ENCODE measurements at regions not wholly inside any gene's neighbourhood (a gene's known extent, or its start where the extent isn't known, plus 50 kb on each side); places are given as distances from the start of the nearest gene placed in this dataset.

DNA sequence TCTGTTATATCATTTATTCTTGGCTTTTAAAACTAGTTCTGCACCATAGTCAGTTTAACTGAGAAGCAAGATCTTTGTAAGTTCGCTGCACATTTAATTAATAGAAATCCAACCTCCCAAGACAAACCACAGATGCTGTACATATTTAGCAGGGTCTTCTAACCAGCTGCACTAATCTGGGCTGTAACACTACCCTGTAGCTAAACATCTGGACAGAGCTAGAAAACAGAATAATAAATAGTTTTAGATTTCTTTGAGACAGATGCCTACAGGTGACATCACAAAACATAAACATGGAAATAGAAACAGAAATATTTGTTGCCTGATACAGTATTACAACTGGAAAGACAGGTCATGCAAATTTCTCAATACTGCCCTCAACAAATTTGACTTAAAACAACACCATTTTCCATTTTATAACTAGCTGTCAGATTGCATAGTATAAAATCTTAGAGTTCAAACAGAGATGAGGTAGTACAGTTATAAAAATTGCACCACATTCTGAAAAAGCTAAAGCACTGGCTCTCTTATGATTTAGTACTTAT lies 315.1 kb downstream of the NR4A2 start:
- Histone ChIP-seq H3K4me1 (no peaks in the 10 kb centered on the region), H3K27ac (no peak overlapping the region), H3K36me3 (no peaks in the 10 kb centered on the region), H3K4me3 (no peak overlapping the region), H3K27me3 (no peaks in the 10 kb centered on the region), H3K9me3 (no peaks in the 10 kb centered on the region)
- DNase-seq (ENCODE audit: extremely low spot score in 2 of 2), result no peak
- TF ChIP-seq, protein P1, sequence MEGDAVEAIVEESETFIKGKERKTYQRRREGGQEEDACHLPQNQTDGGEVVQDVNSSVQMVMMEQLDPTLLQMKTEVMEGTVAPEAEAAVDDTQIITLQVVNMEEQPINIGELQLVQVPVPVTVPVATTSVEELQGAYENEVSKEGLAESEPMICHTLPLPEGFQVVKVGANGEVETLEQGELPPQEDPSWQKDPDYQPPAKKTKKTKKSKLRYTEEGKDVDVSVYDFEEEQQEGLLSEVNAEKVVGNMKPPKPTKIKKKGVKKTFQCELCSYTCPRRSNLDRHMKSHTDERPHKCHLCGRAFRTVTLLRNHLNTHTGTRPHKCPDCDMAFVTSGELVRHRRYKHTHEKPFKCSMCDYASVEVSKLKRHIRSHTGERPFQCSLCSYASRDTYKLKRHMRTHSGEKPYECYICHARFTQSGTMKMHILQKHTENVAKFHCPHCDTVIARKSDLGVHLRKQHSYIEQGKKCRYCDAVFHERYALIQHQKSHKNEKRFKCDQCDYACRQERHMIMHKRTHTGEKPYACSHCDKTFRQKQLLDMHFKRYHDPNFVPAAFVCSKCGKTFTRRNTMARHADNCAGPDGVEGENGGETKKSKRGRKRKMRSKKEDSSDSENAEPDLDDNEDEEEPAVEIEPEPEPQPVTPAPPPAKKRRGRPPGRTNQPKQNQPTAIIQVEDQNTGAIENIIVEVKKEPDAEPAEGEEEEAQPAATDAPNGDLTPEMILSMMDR (IDR thresholded peaks at IDR 0.05), result no peak
- no peak for TF ChIP-seq POLR2A (IDR thresholded peaks at IDR 0.05)
- TF ChIP-seq POLR2AphosphoS5 (IDR thresholded peaks at IDR 0.05; ENCODE audit: insufficient read depth in 1 of 2, low read depth in 1 of 2), result no peak
- intact Hi-C loops (cut with DNase I), result no loop called here

DNA sequence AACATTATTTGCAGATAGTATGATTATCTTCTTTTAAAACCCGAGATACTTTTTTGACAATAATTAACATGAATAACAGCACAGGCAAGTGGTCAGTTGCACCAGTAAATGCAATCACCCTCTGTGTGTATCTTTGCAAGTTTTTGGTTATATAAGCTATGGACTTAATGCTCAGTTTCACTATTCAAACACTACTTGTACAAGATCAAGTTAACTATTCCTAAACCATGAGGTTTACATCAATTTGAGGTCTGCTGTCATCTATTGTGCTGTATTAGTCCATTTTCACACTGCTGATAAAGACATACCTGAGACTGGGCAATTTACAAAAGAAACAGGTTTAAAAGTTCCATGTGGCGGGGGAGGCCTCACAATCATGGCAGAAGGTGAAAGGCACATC lies 323.2 kb downstream of the NR4A2 start:
- no peaks in the 10 kb centered on the region for H3K36me3 ChIP-seq
- TF ChIP-seq POLR2A (IDR thresholded peaks at IDR 0.05) (no peak), POLR2AphosphoS5 (IDR thresholded peaks at IDR 0.05; ENCODE audit: insufficient read depth in 1 of 2, low read depth in 1 of 2) (no peak)
- TF ChIP-seq, protein P1 (IDR thresholded peaks at IDR 0.05), result no peak
- H3K4me3 ChIP-seq, result no peak overlapping the region
- H3K27ac ChIP-seq, result no peak overlapping the region
- intact Hi-C loops (cut with DNase I), result no loop called here
- no peaks in the 10 kb centered on the region for H3K9me3 ChIP-seq
- no peak for DNase-seq (ENCODE audit: extremely low spot score in 2 of 2)
- H3K4me1 ChIP-seq, result no peaks in the 10 kb centered on the region
- no peaks in the 10 kb centered on the region for H3K27me3 ChIP-seq

DNA sequence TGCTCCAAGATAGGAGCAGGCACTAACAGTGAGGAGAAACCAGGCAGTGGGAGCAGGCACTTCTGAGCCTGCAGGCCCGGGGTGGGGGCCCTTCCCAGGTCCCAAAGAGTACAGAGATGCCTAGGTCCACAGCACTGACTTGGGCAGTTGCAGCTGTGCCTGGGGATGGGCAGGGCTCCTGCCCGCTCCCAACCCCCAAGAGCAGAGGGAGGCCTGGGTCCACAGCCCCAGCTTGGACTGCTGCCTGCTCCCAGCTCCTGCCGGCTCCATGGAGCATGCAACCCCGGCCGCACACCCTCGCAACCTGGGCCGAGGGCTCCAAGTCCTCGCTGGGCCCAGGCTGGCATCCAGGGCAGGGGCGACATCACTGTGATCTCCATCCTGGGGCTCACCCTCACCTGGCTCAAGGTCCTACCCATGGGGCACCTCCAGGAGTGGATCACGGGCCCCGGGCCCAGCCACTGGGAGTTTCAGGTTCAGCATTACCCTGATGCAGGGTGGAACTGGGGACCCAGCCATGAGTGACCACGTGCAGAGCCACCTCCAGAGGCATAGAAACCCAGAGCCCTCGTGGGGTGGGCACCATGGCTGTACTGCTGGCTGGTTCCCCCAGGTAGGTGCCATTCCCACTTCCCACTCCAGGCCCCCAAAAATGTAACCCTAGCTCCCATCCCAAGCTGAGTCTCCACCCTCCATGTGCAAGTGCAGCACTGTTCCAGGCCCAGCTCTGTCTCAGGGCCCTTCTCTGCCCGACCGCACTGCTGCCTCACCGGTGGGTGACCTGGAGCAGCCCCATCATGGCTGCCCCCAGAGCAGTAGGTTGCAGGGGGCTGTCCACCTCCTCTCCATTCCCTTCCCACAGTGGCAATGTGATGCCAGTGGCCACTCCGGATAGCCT lies 325.6 kb downstream of the NR4A2 start:
- intact Hi-C loops (cut with DNase I), result no loop called here
- Histone ChIP-seq H3K27me3 (no peaks in the 10 kb centered on the region), H3K36me3 (no peaks in the 10 kb centered on the region), H3K27ac (no peak overlapping the region), H3K9me3 (no peaks in the 10 kb centered on the region), H3K4me3 (no peak overlapping the region), H3K4me1 (no peaks in the 10 kb centered on the region)
- DNase-seq (ENCODE audit: extremely low spot score in 2 of 2), result no peak
- TF ChIP-seq, protein P1 (IDR thresholded peaks at IDR 0.05), result no peak

DNA sequence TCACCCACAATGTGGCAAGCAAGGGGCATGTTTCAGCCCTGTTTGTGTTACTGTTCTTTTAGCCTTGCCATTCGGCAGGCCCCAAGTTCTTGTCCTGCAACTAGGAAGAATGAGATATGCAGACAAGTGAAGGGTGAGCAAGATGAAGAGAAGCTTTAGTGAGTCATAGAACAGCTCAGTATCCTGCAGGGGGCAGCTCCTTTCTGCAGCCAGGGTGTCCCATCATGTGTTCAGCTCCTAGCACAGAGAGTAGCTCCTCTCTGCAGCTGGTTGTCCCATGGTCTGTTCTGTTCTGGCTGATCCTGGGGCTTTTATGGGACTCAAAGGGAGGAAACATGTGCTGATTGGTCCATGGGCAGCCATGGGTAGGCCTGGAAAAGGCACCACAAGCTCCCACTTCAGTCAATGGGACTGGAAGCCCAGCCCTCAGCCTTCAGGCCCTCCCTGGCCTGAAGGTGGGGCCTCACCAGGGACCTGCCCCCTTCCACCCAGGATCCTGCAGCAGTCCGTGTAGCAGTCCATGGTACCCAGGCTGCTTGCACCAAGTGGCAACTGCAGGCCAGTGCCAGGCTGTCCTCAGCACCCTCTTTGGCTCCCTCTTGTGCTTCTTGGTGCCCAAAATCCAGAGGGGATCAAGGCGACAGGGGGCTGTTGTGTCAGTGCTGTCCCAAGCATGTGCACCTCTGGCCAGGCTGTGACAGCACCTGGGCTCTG lies 326.4 kb downstream of the NR4A2 start:
- Histone ChIP-seq H3K4me3 (no peak overlapping the region), H3K4me1 (no peaks in the 10 kb centered on the region), H3K27me3 (no peaks in the 10 kb centered on the region), H3K27ac (no peak overlapping the region), H3K36me3 (no peaks in the 10 kb centered on the region), H3K9me3 (no peaks in the 10 kb centered on the region)
- TF ChIP-seq POLR2AphosphoS5 (IDR thresholded peaks at IDR 0.05; ENCODE audit: insufficient read depth in 1 of 2, low read depth in 1 of 2) (no peak), POLR2A (IDR thresholded peaks at IDR 0.05) (no peak)
- TF ChIP-seq, protein P1 (IDR thresholded peaks at IDR 0.05), result no peak
- intact Hi-C loops (cut with DNase I), result no loop called here
- no peak for DNase-seq (ENCODE audit: extremely low spot score in 2 of 2)
